ENCODE measurements at regions not wholly inside any gene's neighbourhood (a gene's known extent, or its start where the extent isn't known, plus 50 kb on each side); places are given as distances from the start of the nearest gene placed in this dataset.

GRCh38 chr1:4511374-4511773 lies 143.0 kb upstream of the AJAP1 start:
- Histone ChIP-seq H3K9me3 (no peaks in the 10 kb centered on the region), H3K4me3 (no peak overlapping the region), H3K27me3 (replicated peaks; ENCODE audit: insufficient read depth) (no peaks in the 10 kb centered on the region), H3K36me3 (no peaks in the 10 kb centered on the region), H3K27ac (no peak overlapping the region), H3K4me1 (ENCODE audit: control insufficient read depth in 1 of 2, low read depth in 2 of 2) (no peaks in the 10 kb centered on the region)
- ATAC-seq (ENCODE audit: insufficient number of reproducible peaks, low FRiP score, low read depth) (no peak), DNase-seq (ENCODE audit: low spot score) (no peak)
- no peak for TF ChIP-seq CTCF (IDR thresholded peaks at IDR 0.05)

GRCh38 chr1:4512636-4513035 lies 141.8 kb upstream of the AJAP1 start:
- H3K27ac ChIP-seq, result no peak overlapping the region
- ATAC-seq (ENCODE audit: insufficient number of reproducible peaks, low FRiP score, low read depth) (no peak), DNase-seq (ENCODE audit: low spot score) (no peak)
- H3K27me3 ChIP-seq (replicated peaks; ENCODE audit: insufficient read depth), result no peaks in the 10 kb centered on the region
- H3K4me3 ChIP-seq, result no peak overlapping the region
- H3K4me1 ChIP-seq (ENCODE audit: control insufficient read depth in 1 of 2, low read depth in 2 of 2), result no peaks in the 10 kb centered on the region
- no peaks in the 10 kb centered on the region for H3K36me3 ChIP-seq
- TF ChIP-seq CTCF (IDR thresholded peaks at IDR 0.05), result no peak
- no peaks in the 10 kb centered on the region for H3K9me3 ChIP-seq

- H3K9me3 ChIP-seq, result no peaks in the 10 kb centered on the region
- no peak overlapping the region for H3K27ac ChIP-seq
- ATAC-seq (ENCODE audit: insufficient number of reproducible peaks, low FRiP score, low read depth) (no peak), DNase-seq (ENCODE audit: low spot score) (no peak)
- no peak overlapping the region for H3K4me3 ChIP-seq
- H3K4me1 ChIP-seq (ENCODE audit: control insufficient read depth in 1 of 2, low read depth in 2 of 2), result no peaks in the 10 kb centered on the region
- H3K27me3 ChIP-seq (replicated peaks; ENCODE audit: insufficient read depth), result no peaks in the 10 kb centered on the region
- no peaks in the 10 kb centered on the region for H3K36me3 ChIP-seq
- no peak for TF ChIP-seq CTCF (IDR thresholded peaks at IDR 0.05)
Observed at GRCh38 chr1:4513685-4514084, 140.7 kb upstream of the AJAP1 start.

- TF ChIP-seq CTCF (IDR thresholded peaks at IDR 0.05), result no peak
- H3K27ac ChIP-seq, result no peak overlapping the region
- H3K36me3 ChIP-seq, result no peaks in the 10 kb centered on the region
- no peaks in the 10 kb centered on the region for H3K27me3 ChIP-seq (replicated peaks; ENCODE audit: insufficient read depth)
- ATAC-seq (ENCODE audit: insufficient number of reproducible peaks, low FRiP score, low read depth) (no peak), DNase-seq (ENCODE audit: low spot score) (no peak)
- no peaks in the 10 kb centered on the region for H3K9me3 ChIP-seq
- no peak overlapping the region for H3K4me3 ChIP-seq
- no peaks in the 10 kb centered on the region for H3K4me1 ChIP-seq (ENCODE audit: control insufficient read depth in 1 of 2, low read depth in 2 of 2)
Observed at GRCh38 chr1:4515727-4516289, 138.6 kb upstream of the AJAP1 start.

GRCh38 chr1:4516596-4516995 lies 137.8 kb upstream of the AJAP1 start:
- Histone ChIP-seq H3K27ac (no peak overlapping the region), H3K4me1 (ENCODE audit: control insufficient read depth in 1 of 2, low read depth in 2 of 2) (no peaks in the 10 kb centered on the region), H3K4me3 (no peak overlapping the region), H3K9me3 (no peaks in the 10 kb centered on the region), H3K36me3 (no peaks in the 10 kb centered on the region), H3K27me3 (replicated peaks; ENCODE audit: insufficient read depth) (no peaks in the 10 kb centered on the region)
- DNase-seq (ENCODE audit: low spot score) (no peak), ATAC-seq (ENCODE audit: insufficient number of reproducible peaks, low FRiP score, low read depth) (no peak)
- TF ChIP-seq CTCF (IDR thresholded peaks at IDR 0.05), result no peak
